Loucy (cell line): ENCODE measurements at regions not wholly inside any gene's neighbourhood (a gene's known extent, or its start where the extent isn't known, plus 50 kb on each side); places are given as distances from the start of the nearest gene placed in this dataset.

Experiments
- CTCF ChIP-seq: fragments of 200-600 bp; sonication (generic); conservative IDR thresholded peaks from 2 replicates; pipeline ENCODE4 v1.5.1; 2014; ENCODE audit warnings: mild to moderate bottlenecking, antibody characterized with exemption, low read length
- EZH2phosphoT487 ChIP-seq: fragments of 200-600 bp; IDR thresholded peaks from 2 replicates; pipeline ENCODE4 v1.6.1; 2018; ENCODE audit warnings: antibody characterized with exemption, mild to moderate bottlenecking, moderate library complexity, borderline replicate concordance

DNA sequence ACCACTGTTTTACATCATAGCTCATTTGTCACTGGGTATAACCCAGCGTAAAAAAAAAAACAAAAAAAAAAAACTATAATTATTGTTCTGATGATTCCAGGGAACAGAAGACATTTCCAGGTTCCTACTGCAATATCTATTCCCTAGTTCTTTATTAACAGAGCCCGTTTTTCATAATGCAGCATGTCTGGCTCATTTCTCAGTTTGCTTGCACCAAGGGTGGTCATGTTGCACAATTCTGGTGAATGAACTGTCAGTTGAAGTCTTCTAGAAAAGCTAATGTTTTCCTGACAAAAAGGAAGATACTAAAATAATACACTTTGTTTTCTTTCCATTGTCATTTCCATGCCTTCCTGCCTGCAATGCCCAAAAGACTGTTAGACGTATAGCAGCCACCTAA is 180.1 kb downstream of the RDH14 start:
- TF ChIP-seq CTCF (no peak), EZH2phosphoT487 (no peak)
